NCI-H524 treated with DMSO at 0.1 percent for 48 hours (cell line): ENCODE measurements at regions not wholly inside any gene's neighbourhood (a gene's known extent, or its start where the extent isn't known, plus 50 kb on each side); places are given as distances from the start of the nearest gene placed in this dataset.
"Not testable (repeated sequence)": the region's sequence is repeated elsewhere in the genome, so short reads cannot be mapped to it uniquely, and the experiment has no call there.

Experiments
- DNase-seq: peaks from one replicate; lab custom pipeline; 2025; lab: John Stamatoyannopoulos, UW

- DNase-seq, result peak; percentile 2
These were observed 233.4 kb downstream of the PTN start for GRCh38 chr7:137110091-137110509.

DNA sequence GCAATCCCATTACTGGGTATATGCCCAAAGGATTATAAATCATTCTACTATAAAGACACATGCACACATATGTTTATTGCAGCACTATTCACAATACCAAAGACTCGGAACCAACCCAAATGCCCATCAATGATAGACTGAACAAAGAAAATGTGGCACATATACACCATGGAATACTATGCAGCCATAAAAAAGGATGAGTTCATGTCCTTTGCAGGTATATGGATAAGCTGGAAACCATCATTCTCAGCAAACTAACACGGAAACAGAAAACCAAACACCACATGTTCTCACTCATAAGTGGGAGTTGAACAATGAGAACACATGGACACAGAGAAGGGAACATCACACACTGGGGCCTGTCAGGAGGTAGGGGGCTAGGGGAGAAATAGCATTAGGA, 235.7 kb downstream of the PTN start:
- DNase-seq, result not testable (repeated sequence)

DNA sequence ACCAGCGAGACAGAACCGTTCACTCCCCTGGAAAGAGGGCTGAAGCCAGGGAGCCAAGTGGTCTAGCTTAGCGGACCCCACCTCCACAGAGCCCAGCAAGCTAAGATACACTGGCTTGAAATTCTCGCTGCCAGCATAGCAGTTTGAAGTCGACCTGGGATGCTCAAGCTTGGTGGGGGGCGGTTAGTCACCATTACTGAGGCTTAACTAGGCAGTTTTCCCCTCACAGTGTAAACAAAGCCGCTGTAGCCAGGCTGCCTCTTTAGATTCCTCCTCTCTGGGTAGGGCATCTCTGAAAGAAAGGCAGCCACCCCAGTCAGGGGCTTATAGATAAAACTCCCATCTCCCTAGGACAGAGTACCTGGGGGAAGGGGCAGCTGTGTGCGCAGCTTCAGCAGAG, 235.1 kb downstream of the CHRM2 start:
- not testable (repeated sequence) for DNase-seq

- no peak for DNase-seq
These were observed 228.7 kb downstream of the CHRM2 start for GRCh38 chr7:137097111-137097510.

- no peak for DNase-seq
These were observed 228.2 kb downstream of the CHRM2 start for GRCh38 chr7:137096607-137097006.

DNA sequence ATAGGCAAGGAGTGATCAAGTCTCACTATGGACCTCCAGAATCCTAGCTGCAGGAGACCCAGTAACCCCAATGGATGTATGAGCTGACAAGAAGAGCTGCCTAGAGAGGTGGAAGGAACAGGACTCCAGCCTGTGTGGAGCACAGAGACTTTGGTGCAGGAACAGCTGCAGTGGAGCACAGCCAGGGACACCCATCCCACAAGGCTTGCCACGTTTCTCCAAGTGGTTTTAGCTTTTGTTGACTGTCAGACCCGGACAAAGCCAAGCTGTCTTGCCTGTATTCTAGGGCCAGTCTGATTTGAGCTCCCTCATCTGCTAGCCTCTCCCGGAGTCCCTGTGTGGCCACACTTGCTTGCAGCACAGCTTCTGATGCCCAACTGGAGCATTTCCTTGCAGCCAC, 224.7 kb downstream of the CHRM2 start:
- DNase-seq, result no peak

DNA sequence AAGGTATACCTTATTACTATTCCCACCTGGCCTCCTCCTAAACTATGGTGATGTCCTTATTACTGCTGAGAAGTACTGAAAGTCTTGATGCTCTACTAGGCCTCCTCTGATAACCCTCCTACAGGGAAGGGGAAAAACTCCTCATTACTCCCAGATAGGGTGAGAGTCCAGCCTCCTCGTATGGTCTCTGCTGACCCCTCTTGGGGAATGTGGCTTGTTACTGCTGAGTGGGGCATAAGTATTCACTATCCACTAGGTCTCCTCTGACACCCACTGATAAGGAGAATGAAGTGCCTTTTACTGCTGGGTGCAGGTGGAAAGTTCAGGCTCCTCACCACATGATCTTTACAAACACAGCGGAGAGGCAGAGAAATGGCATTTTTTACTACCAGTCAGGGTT, 222.9 kb downstream of the CHRM2 start:
- no peak for DNase-seq

DNA sequence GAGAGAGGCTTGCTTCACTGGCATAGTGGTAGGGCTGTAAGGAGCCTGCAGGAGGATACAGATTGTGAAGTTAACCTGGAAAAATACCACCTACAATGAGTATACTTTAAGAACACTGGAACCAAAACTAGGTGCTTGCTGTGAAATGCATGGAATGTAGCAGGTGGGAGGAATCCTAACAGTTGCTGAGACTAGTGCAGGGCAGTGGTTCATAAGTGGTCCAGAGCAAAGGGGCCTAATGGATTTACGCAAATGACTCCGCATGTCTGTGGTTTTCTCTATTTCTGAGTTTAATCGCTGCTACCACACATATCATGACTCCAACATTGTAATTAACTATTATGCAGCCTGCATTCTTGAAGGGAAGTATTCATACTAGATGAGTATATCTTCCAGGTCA, 218.4 kb downstream of the CHRM2 start:
- DNase-seq, result no peak

GRCh38 chr7:137084607-137085380, 216.3 kb downstream of the CHRM2 start:
- no peak for DNase-seq

- DNase-seq, result no peak
These were observed 213.9 kb downstream of the CHRM2 start for GRCh38 chr7:137082391-137082790.

- no peak for DNase-seq
These were observed 213.1 kb downstream of the CHRM2 start for GRCh38 chr7:137081321-137082093.

DNA sequence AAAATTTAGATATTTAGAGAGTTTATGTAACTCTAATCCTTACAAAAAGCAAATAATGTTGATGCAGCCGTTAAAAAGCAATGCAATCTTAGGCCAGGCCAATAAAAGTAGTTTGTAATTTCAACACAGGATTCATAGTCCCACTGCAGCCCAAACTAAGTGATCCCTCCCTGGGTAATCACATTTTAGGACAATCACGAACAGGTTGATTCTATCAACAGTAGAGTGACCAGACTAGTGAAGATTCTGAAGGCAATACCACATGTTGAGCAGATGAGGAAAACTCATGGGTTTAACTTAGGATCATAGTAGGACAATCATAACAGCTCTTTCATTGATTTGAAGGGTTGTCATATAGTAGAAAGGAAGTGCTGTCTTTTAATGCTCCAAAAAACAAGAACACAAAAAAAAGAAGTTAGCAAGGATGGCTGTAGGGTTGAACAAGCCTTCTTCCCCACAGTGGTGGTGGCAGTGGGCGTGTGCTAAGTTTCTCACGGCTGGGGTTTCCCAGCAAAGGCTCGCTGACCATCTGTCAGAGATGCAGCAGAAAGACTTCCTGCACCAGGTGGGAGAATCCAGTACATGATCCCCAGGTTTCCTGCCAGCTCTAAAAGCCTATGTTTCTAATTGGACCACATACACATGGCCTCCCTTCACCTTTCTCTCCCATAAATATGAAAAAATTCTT, 212.2 kb downstream of the CHRM2 start:
- DNase-seq, result no peak

DNA sequence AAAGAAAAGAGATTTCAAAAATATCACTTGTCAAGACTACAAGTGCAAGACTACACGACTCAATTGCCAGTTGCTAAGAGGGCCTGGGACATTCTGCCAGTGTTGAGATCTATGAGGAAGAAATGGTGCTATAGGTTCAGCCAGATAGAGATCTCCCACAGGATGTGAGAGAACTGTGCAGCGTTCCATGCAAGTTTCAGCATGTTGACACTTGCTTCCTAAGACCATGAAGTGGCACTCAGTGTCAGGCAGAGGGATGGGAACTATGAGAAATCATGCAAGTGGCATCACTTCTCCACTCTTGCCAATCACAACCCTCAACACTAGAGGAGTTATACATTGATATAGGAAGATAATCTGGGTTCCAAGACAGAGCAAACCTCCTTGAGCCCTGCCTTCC, 210.3 kb downstream of the CHRM2 start:
- DNase-seq, result no peak

- no peak for DNase-seq
These were observed 206.1 kb downstream of the CHRM2 start for GRCh38 chr7:137074391-137075030.

DNA sequence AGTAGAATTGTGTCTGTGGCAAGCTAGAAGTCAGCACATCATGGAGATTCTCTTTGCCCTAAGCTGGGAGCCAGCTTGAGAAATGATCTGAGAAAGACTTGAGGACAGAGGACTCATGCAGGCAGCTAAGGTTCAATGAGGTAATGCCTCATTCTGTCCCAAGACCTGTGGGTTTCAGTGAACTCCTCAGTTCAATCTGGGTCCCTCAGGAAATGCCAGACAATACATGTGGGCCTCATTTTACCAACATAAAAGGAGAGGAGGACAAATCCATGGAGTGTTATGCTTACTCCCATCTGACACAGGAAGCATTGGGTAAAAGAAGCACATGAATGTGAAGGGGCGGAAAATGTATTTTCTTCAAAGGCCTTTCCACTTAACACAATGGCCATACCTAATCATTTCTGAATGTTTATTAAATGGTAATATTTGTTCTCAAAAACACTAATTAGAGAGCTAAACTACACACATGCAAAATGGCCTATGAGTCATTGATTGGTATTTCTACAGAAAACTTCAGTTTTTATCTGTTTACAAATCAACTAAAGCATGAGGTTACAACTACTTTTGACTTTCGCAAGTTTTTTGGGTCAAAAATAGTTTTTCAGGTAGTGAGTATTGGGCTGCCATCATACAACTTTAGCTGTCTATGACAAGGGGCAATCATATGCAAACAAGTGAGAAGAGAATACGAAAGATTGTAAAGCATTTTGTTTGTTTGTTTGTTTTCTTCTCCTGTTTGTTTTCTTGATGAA, 205.3 kb downstream of the CHRM2 start:
- DNase-seq, result no peak
